ENCODE measurements at regions not wholly inside any gene's neighbourhood (a gene's known extent, or its start where the extent isn't known, plus 50 kb on each side); places are given as distances from the start of the nearest gene placed in this dataset.

- Histone ChIP-seq H3K27me3 (no peaks in the 10 kb centered on the region), H3K4me1 (ENCODE audit: low read depth) (no peaks in the 10 kb centered on the region), H3K4me3 (no peak overlapping the region), H3K36me3 (no peaks in the 10 kb centered on the region), H3K27ac (no peak overlapping the region), H3K9me3 (ENCODE audit: low read depth) (no peaks in the 10 kb centered on the region)
- no peak for TF ChIP-seq CTCF (IDR thresholded peaks at IDR 0.05; ENCODE audit: low read depth, low read length)
- DNase-seq (ENCODE audit: low read depth in 1 of 2, low spot score in 1 of 2), result no peak
Observed at GRCh38 chr9:32728181-32728580, 55.2 kb upstream of the TMEM215 start.
